SW480 (cell line): ENCODE measurements at regions not wholly inside any gene's neighbourhood (a gene's known extent, or its start where the extent isn't known, plus 50 kb on each side); places are given as distances from the start of the nearest gene placed in this dataset.

Source experiments
- DNase-seq: peaks from one replicate; pipeline ENCODE4 v3.0.0-alpha.2; 2016; ENCODE audit warnings: low spot score

- no peak for DNase-seq
These were observed 71.3 kb upstream of the GHR start for GRCh38 chr5:42351956-42352355.

DNA sequence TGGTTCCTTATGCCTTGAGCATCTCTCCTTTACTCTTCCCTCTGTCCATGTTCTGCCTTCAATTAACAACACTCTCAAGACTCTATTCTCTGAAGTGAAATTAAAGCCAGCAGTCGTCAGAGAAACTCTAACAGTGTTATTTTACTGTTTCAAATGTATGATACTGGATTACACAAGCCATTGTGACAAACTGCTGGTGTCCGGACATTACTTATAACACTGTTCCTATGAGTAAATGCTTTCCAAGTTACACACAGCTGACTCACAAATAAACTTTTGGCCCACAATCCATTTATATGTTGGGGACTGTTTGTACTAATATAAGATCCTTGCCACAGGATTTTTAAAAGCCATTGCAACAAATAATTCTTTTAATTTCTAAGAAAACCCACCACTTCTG is 63.2 kb upstream of the GHR start:
- DNase-seq, result no peak

DNA sequence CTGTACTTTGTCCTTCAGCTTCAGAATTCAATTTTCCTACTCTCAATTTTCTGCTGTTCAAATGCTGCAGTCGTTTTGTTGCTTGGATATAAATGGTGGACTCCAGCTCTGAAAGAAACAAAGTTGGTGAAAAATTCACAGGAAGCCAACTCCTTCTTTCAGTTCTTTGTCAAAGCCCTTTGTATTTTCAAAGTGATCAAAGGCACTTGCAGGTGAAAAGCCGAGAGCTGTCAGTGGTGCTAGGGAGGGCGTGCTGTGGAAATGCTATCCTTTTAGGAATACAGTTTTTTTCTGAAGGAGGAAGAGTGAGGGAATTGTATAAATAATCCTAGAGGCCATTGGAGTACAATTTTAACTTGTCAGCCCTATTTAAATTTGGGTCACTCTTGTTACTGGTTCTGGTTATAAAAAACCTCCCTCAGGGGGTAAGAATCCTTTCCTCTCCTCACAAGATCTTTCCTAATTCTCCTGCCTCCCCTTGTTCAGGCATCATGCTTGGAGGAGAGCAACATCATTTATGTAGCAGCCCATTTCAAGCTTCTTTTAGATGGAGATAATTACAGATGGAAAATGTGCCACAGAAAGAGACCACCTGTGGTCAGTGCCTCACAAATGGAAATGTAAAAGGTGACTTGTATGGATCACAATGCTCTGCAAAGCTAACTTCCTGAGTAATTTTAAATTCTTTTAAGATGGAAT is 62.5 kb upstream of the GHR start:
- DNase-seq, result no peak

GRCh38 chr5:42361315-42361688 is 61.9 kb upstream of the GHR start:
- DNase-seq, result no peak

- DNase-seq, result no peak
These were observed 57.2 kb upstream of the GHR start for GRCh38 chr5:42366051-42366450.
